GM12874 (cell line): ENCODE measurements at regions not wholly inside any gene's neighbourhood (a gene's known extent, or its start where the extent isn't known, plus 50 kb on each side); places are given as distances from the start of the nearest gene placed in this dataset.

Experiments
- TF ChIP-seq, protein P1 (sequence below): IDR thresholded peaks from 2 replicates; pipeline ENCODE4 v1.5.1; 2011; ENCODE audit warnings: low read depth, mild to moderate bottlenecking, control low read depth, low read length, moderate library complexity; ENCODE audit not compliant: insufficient read depth

DNA sequence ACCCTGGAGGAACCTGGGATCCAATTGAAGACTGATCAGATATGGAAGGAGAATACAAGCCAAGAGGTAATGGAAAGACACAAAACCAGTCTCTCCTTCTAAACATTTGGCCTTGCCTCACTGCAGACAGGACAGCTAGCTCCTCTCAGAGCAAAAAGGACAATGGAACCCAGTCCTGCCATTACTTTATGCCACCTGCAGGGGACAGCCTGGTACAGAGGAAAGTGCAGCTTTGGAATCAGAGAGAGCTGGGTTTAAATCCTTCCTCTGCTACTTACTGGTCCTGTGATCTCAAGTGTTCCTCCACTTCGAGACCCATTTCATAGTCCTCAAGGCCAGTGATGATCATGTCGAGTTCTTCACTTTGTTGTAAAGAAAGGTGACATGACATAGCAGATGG, 159.4 kb upstream of the SMAD3 start:
- TF ChIP-seq, protein P1, sequence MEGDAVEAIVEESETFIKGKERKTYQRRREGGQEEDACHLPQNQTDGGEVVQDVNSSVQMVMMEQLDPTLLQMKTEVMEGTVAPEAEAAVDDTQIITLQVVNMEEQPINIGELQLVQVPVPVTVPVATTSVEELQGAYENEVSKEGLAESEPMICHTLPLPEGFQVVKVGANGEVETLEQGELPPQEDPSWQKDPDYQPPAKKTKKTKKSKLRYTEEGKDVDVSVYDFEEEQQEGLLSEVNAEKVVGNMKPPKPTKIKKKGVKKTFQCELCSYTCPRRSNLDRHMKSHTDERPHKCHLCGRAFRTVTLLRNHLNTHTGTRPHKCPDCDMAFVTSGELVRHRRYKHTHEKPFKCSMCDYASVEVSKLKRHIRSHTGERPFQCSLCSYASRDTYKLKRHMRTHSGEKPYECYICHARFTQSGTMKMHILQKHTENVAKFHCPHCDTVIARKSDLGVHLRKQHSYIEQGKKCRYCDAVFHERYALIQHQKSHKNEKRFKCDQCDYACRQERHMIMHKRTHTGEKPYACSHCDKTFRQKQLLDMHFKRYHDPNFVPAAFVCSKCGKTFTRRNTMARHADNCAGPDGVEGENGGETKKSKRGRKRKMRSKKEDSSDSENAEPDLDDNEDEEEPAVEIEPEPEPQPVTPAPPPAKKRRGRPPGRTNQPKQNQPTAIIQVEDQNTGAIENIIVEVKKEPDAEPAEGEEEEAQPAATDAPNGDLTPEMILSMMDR: peak; percentile 9; the same call in 1 of the 2 replicates

DNA sequence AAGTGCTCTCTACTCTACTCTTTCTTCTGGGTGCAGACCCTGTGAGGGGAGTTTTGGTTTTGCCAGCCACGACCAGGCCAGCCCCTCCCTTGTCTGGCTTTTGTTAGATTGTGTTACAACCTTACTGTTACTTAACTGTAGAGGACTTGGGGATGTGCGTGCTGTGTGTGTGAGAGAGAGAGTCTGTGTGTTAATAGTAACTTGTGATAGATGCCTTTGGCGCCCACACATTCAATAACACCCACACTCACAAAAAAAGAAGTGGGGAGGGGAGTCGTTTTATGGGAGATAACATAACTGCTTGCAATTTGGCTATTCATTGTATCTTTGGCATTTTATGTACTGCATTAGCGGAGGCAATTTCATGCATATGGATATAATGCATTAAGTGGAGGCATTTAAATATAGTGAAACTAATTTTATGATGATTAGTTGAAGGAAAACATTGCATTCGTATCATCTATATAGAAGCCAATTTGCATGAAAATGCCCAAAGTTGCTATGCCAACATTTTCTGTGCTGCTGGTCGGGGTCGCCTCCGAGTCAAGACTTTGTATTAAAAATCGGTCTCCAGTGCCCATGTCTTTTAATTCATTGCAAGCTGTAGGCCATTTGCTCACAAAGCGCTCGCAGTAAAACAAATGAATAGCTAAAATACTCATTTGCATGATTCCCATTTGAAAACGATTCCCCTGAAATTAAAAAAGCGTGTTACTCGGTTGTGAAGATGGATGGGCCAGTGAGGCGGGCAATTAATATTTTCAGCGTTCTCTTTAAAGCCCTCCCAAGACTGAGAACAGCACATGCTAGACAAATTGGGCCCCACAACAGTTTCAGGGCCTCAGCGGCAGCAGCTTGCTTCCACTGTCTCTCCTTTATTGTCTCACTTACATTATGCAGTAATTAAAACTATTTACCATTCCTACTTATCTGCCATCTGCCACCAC, 158.5 kb upstream of the SMAD3 start:
- TF ChIP-seq, protein P1: no peak

DNA sequence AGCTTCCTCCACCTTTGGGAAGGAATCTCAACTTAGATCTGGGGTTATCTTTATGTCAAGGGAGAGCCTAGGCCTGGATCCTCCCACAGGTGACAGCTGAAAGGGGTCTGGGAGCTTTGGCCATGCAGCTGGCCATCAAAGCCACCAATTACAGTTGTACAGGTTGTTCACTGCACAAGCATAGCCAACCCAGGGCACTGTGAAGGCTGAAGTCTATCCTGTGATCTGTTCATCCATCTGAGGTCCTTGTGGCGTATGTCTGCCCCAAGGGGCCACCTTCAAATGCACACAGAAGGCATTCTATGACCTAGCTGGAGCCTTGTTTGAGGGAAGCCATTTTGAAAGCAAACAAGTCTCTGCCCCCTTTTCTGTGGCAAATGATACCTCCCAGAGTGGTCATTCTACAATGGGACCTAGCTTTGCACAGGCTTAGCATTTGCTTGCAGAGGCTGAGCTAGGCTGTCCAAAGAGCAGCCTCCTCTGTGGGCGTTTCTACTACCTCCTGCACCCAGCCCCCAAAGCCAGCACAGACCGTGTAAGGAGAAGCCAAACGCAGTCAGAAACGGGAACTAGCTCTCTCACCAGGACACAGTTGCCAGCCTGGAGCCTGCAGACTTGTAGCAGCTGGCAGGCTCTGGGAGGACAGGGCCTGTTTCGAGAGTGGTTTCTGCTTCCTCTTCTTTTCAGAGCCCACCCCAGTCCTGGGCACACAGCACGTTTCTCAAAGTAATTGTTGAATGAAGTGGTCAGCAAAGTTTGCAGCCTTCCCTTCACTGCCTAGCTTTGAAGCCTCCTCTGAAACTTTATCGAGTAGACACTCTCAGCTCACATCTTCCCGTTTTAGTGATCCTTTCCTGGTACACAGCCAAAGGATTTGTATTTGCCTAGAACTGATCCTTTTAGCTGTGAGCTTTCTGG, 157.3 kb upstream of the SMAD3 start:
- TF ChIP-seq, protein P1: no peak

DNA sequence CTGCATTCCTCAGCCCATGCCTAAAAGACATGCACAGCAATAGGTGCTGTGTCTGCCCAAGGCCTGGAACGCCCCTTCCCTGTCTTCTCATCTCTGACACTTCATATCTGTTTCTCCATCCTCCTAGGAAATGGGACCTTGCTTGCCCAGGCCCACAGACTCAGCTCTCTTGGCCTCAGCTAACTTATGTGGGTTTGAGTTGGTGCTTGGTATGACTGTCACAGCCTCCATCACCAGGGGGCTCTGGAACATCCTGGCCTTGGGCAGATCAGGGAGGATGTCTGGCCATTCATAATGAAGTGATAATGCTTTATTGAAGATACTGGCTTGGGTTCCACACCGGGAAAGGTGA, 156.7 kb upstream of the SMAD3 start:
- TF ChIP-seq, protein P1: no peak

DNA sequence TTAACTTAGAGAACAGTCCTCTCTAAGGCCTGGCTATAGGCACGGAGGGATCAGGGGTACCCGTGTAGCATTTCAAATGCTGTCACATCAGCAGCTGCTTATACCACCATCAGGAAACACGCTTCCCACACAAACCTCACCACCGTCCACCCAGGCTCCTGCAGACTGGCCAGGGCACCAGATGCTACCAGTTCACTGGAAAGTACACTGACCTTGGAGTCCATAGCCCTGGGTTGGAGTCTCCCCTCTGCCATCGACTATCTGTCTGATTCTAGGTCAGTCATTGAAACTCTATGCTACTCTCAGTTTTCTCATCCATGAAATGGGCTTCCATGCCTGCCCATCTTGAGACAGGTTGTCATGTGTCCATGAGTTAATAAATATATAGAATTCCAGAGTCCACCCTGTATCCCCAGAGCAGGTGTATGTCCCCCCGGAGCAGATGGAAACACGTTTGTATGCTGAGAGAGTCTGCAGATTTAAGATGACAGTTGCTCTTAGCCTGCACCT, 156.0 kb upstream of the SMAD3 start:
- TF ChIP-seq, protein P1: no peak

DNA sequence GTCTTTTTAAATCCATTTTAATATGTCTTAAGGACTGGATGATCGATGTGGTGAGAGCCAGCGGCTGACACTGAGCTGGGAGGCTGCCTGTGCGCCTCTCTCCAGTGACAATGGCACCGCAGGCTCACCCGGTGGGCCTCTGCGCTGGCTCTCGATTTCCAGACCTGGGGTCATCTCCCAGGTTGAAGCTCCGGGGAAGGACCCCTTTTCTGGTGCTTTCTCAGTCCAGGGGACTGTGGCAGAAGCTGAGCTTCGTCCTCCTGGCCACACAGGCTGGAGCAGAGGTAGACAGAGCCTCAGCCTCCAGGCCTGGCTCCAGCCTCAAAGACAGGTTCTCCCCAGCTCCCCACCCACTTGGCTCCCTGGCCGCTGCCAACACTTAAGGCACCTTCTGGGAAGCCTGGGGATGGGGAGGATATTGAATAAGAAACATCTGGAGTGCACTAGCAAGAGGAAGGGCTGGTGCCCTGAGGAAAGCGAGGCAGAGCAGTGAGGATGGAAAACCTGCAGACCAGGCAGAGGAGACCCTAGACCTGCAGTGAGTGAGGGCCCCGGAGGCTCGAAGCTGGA, 154.2 kb upstream of the SMAD3 start:
- TF ChIP-seq, protein P1: no peak

DNA sequence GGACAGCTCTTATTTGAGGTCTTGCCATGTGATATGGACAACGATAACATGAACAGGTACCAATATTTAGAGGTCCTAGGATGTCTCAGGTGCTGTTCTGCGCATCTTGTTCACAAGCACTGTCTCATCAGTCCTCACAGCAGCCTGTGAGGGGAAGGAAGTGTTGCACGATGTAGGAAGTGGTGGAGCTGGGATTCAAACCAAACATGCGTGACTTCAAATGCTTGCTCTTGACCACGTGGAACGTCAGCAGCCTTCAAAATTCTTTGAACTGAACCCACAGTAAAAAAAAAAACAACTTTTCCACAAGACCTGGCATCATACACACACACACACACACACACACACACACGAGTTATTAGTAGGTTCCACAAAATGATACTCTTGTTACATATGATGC, 153.4 kb upstream of the SMAD3 start:
- TF ChIP-seq, protein P1: no peak
